RPMI8226 (cell line): ENCODE measurements at regions not wholly inside any gene's neighbourhood (a gene's known extent, or its start where the extent isn't known, plus 50 kb on each side); places are given as distances from the start of the nearest gene placed in this dataset.

Experiments
- DNase-seq: peaks from one replicate; pipeline ENCODE4 v3.0.0-alpha.2; 2015

DNA sequence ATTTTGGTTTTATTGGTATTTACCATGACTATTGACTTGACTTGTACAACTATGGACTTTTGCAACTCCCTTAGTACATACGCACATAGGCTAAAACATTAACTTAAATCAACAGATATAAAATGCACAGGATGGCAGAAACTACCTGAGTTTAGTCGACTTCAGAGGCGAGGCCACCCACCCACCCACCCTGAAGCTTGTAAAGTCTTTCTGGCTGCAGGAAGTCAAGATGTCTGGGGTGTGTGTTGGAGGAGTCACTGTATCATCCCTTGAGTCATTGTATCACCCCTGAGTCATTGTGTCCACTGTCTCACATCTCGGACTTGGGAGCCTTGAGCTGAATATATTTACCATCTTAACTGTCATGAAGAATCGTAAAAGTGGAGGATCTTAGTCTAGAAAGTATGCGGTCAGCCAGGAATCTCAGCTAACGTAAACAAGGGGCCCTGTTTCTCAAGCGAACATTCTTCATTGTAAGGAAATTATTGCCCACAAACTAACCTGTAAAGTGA, 140.0 kb upstream of the ST6GAL2 start:
- no peak for DNase-seq

- DNase-seq, result no peak
These were observed 141.2 kb upstream of the ST6GAL2 start for GRCh38 chr2:107027205-107027604.

GRCh38 chr2:107027810-107028209, 141.8 kb upstream of the ST6GAL2 start:
- no peak for DNase-seq

GRCh38 chr2:107028661-107029060, 142.7 kb upstream of the ST6GAL2 start:
- DNase-seq, result no peak

DNA sequence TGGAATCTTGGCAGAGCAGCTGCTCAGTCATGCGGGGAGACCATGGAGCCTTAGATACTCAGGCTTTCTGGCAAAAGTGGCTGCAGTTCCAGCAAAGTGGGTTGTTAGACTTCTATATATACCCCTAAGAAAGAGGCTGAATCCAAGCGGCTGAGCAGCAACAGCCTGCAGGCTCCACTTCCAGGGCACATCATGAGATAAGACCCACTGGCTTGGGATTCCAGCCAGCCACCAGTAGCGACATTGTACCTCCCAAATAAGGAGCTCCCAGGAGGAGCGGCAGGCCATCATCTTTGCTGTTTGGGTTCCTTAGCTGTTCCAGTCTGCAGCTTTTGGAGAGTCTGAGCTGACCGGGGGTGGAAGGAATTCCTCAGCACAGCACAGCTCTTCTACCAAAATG, 150.3 kb upstream of the ST6GAL2 start:
- DNase-seq, result no peak

DNA sequence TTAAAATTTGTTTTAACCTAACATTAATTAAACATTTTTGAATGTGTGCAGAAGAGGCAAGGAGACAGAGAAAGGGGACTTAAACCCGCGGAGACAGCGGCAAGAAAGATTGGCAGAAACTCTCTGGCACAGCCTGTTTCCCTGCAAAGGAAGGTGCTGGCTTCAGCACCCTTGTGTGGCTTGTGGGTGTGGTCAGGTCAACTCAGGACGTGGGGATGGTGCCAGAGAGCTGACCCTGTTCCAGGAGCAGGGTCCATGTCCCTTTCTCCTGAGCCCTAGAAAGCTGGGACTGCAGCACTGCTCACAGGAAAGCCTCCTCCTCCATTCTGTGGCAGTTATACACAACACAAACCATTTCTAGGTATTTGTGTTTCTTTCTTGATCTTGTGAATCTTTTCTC, 176.2 kb upstream of the ST6GAL2 start:
- no peak for DNase-seq

- DNase-seq, result no peak
These were observed 176.7 kb upstream of the ST6GAL2 start for GRCh38 chr2:107062599-107063220.

GRCh38 chr2:107063228-107063627, 177.3 kb upstream of the ST6GAL2 start:
- DNase-seq, result no peak

DNA sequence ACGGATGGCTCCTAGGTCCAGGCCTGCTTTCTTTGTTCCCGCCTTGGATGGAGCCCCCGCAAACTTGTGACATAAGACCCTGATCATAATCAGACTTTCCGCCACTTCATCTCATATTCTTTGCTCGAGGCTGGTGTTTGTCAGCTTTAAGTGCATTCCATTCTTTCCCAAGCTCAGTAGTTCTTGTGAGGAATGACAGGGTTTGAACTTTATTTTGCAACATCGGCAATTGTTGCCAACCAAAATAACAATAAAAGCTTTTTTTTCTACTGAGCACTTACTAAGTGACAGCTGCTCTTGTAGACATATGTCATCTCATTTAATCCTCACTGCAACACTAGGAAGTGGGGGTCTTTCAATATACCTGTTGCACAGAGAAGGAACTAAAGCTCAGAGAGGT, 178.8 kb upstream of the ST6GAL2 start:
- DNase-seq, result no peak

- no peak for DNase-seq
These were observed 182.3 kb upstream of the ST6GAL2 start for GRCh38 chr2:107068069-107068916.

DNA sequence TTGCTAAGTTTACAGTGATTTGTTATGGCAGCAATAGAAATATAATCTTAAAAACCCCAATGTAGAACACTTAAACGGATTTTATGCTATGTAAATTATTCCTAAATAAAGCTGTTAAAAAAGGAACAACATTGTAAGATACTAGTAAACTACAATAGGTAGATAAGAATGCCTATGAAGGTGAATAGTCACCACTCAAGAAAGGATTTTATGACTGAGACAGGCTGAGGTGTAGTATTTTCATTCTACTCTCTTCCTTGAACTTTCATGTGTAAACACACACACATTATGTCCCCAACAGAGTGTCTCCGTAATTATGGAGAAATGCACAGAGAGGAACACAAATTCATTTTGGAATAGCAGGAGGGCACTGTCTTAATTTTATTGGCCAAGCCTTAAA, 183.9 kb upstream of the ST6GAL2 start:
- DNase-seq, result no peak

GRCh38 chr2:107072150-107072940, 186.4 kb upstream of the ST6GAL2 start:
- DNase-seq, result no peak

- no peak for DNase-seq
These were observed 192.6 kb upstream of the ST6GAL2 start for GRCh38 chr2:107078584-107078983.

- no peak for DNase-seq
These were observed 200.5 kb upstream of the ST6GAL2 start for GRCh38 chr2:107086497-107086896.

DNA sequence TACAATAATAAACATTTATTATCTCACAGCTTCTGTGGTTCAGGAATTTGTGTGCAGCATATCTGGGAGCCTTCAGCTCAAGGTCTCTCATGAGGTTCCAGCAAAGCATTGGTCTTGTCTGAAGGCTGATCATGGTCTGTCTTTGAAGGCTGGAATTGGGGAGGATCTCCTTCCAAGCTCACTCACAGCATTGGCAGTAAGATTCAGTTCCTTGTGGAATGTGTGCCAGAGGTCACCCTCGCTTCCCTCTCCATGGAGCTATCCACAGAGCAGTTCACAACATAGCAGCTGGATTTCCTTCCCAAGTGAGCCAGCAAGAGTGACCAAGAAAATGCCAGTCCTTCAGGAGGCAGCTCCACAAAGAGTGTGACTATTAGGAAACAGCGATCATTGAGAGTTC, 202.2 kb upstream of the ST6GAL2 start:
- no peak for DNase-seq

DNA sequence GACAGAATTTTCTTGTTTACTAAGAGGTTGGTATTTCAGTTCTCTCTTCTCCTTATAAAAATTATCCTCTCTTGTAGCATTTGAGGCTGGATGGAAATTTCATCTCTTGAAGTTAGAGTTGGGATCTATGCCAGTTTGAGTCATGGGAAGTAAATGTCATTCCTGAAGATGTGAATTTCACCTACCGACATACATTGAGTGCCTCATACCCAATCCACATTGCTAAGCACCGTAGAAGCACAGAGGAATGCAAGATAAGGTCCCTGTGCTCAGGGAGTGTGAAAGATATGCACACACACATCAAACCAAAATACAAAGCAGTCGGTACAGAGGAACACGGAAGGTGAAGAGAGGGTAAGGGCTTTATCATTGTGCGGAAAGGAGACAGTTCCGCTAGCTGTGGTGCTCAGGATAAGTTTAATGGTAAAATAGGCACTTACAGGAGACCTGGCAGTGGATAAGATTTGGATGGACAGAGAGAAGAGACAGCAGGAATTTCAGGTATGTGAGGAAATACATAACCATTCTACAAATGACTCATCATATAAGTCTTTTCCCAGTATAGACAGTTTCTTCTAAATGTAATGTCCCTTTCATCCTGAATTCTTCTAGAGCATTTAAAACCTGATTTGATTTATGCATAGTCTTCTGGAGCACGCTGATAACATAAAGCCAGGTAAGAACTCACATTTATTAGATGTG, 205.3 kb upstream of the ST6GAL2 start:
- no peak for DNase-seq

- DNase-seq, result no peak
These were observed 207.5 kb upstream of the ST6GAL2 start for GRCh38 chr2:107093426-107093957.

- DNase-seq, result no peak
These were observed 208.6 kb upstream of the ST6GAL2 start for GRCh38 chr2:107094450-107094986.

DNA sequence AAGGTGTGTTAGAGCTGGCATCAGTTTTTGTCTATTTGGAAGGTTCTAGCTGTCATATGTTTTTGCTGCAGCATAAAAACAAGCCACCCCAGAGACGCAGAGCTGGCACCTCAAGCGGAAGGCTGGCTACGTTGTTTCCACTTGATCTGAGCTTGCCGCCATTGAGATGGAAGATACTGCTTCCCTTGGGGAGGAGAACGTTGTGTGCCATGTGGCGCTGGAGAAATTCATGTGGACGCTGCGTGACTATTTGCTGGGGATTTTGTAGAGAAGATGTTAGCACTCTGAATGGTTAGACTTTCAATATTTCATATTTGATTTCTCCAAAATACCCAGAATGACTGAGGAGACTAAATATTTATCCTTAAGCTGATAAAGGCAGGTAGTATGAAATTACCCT, 216.2 kb upstream of the ST6GAL2 start:
- no peak for DNase-seq

- no peak for DNase-seq
These were observed 221.4 kb upstream of the ST6GAL2 start for GRCh38 chr2:107107351-107107750.

DNA sequence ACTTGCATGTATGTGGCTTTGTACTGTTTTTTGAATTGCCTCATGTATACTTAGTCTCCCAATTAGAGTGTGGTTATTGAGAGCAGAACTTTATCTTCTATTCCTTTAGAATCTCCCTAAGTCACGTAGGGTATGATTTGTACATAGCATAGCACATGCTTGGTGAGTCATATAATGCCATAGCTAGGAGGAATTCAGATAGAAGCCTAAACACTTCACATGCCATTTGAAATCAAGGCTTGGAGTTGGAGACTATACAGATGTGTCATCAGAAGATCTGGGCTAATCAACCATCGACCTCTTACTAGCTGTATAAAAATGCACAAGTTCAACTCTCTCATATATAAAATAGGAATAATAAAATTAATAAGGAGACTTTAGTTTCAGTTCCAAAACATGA, 222.6 kb upstream of the ST6GAL2 start:
- no peak for DNase-seq

- DNase-seq, result no peak
These were observed 225.7 kb upstream of the ST6GAL2 start for GRCh38 chr2:107111623-107112022.
